NCI-H526 (cell line): ENCODE measurements at regions not wholly inside any gene's neighbourhood (a gene's known extent, or its start where the extent isn't known, plus 50 kb on each side); places are given as distances from the start of the nearest gene placed in this dataset.

Source experiments
- DNase-seq, 2 experiments: peaks; one replicate each; lab custom pipeline; 2025; lab: John Stamatoyannopoulos, UW

- DNase-seq = no peak
Observed at GRCh38 chr4:65791111-65791811, 121.0 kb upstream of the EPHA5 start.

- no peak for DNase-seq
Observed at GRCh38 chr4:65789805-65790204, 119.5 kb upstream of the EPHA5 start.

- DNase-seq = no peak
Observed at GRCh38 chr4:65789341-65789740, 119.1 kb upstream of the EPHA5 start.

GRCh38 chr4:65777270-65777669 lies 107.0 kb upstream of the EPHA5 start:
- no peak for DNase-seq

GRCh38 chr4:65773636-65774035 lies 103.3 kb upstream of the EPHA5 start:
- DNase-seq = no peak

GRCh38 chr4:65747386-65747785 lies 77.1 kb upstream of the EPHA5 start:
- no peak for DNase-seq

- no peak for DNase-seq
Observed at GRCh38 chr4:65738134-65738533, 67.8 kb upstream of the EPHA5 start.

GRCh38 chr4:65737672-65738071 lies 67.4 kb upstream of the EPHA5 start:
- DNase-seq = no peak

GRCh38 chr4:65724973-65725372 lies 54.7 kb upstream of the EPHA5 start:
- no peak for DNase-seq
